Mammary epithelial cell (primary cell): ENCODE measurements at regions not wholly inside any gene's neighbourhood (a gene's known extent, or its start where the extent isn't known, plus 50 kb on each side); places are given as distances from the start of the nearest gene placed in this dataset.

Experiments used
- CTCF ChIP-seq, 2 donors: IDR thresholded peaks in 1 of 2; conservative IDR thresholded peaks in 1 of 2; 2 replicates each; pipeline ENCODE4 v1.5.1; 2011 to 2012; ENCODE audit warnings: inconsistent platforms in 2 of 2, low read length in 2 of 2, mild to moderate bottlenecking in 2 of 2, control low read depth in 1 of 2, low read depth in 1 of 2; ENCODE audit not compliant: insufficient read depth in 1 of 2; ENCODE audit errors: extremely low read depth in 1 of 2
- EZH2 ChIP-seq: IDR thresholded peaks from 2 replicates; pipeline ENCODE4 v1.6.1; 2012; ENCODE audit warnings: low read length, inconsistent platforms, borderline replicate concordance

DNA sequence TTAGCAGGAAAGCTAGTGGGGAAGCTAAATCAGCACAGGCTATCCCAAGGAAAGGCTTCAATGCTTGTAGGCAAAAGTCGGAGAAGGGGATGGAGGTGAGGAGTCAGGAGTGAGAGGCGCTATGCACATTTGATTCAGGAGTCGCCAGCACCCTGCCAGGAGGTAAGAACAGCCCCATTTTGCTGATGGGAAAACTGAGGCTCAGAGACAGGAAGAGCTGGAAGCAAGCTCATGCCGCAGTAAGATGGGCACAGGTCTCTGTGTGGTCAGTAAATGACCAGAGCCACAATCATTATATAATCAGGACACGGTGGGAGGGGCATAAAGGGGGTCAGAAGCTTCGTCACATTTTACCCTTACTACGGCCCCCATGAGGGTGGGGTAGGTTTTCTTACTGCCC, 504.4 kb downstream of the MN1 start:
- TF ChIP-seq CTCF (conservative IDR thresholded peaks at IDR 0.05 in 1 of 2, IDR thresholded peaks at IDR 0.05 in 1 of 2; ENCODE audit: extremely low read depth in 1 of 2, insufficient read depth in 1 of 2, low read depth in 1 of 2, low read length in 2 of 2) = no peak
- no peak for TF ChIP-seq EZH2
